NCI-H524 treated with DMSO at 0.1 percent for 48 hours (cell line): ENCODE measurements at regions not wholly inside any gene's neighbourhood (a gene's known extent, or its start where the extent isn't known, plus 50 kb on each side); places are given as distances from the start of the nearest gene placed in this dataset.

Source experiments
- DNase-seq: peaks from one replicate; lab custom pipeline; 2025; lab: John Stamatoyannopoulos, UW

- no peak for DNase-seq
Observed at GRCh38 chr7:17234398-17235031, 63.9 kb upstream of the AHR start.

DNA sequence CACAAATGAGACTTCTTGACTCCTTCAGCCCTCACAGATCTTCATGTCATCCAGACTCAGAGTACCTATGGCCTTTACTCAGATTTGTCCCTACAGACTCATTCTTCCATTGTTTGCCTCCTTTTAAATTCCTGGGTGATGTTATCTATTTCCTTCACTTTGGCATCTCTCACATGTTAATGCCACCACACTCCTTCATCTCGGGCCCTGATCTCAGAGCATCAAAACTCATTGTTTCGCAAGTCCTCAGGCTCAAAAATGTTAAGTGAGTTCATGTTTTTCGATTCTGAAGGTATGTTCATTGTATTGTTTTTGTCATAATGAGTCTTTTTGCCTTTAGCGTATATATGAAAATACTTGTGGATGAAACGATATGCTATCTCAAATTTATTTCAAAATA, 62.3 kb upstream of the AHR start:
- no peak for DNase-seq

DNA sequence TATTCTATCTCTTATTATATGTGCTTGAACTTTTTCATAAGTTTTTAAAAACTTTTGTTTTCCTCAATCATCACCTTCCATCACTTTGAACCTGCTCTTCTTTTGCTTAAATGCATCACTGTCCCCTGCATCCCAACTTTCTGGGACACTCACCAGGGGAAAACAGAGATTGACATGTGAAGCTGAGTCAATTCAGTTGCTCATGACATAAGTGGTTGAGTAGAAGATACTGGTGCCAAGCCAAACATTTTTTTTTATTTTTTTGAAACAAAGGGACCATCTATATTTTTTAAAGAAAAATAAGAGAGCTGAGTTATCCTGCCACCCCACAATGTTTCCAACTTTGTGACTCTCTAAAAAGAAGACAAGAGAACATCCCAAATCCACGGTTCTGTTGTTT, 61.8 kb upstream of the AHR start:
- no peak for DNase-seq

GRCh38 chr7:17239046-17239445, 59.4 kb upstream of the AHR start:
- no peak for DNase-seq

GRCh38 chr7:17239683-17240521, 58.5 kb upstream of the AHR start:
- DNase-seq, result no peak

DNA sequence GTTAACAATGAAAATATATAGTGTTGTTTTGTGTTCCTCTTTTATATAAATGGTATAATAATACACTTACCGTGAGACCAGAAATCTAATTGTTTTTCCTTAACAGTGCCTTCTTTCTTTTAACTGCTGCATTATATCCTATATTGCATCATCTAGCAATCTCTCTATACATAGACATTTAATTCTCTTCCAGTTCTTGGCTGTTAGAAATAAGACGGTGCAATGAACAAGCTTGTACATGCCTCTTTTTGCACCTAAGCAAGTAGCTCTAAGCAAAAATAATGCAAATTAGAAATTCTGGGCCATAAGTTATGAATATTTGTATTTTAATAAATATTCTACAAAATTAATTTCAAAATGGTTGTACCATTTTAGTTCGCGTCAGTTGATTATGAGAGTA, 55.9 kb upstream of the AHR start:
- no peak for DNase-seq

- no peak for DNase-seq
Observed at GRCh38 chr7:17244786-17245185, 53.7 kb upstream of the AHR start.

GRCh38 chr7:17247357-17247756, 51.1 kb upstream of the AHR start:
- no peak for DNase-seq

GRCh38 chr7:17248527-17248926, 49.9 kb upstream of the AHR start:
- no peak for DNase-seq
